ENCODE measurements at regions not wholly inside any gene's neighbourhood (a gene's known extent, or its start where the extent isn't known, plus 50 kb on each side); places are given as distances from the start of the nearest gene placed in this dataset.
A peak's percentile ranks its signal among the peaks of the same experiment; 100 is the strongest.

- DNase-seq: no peak
- H3K27me3 ChIP-seq: no peaks in the 10 kb centered on the region
- H3K27ac ChIP-seq: peak overlapping the region in 1 of 4 donors; percentile 43
- TF ChIP-seq POLR2A (IDR thresholded peaks at IDR 0.05) (no peak), CTCF (IDR thresholded peaks at IDR 0.05) (no peak)
- H3K36me3 ChIP-seq: no peaks in the 10 kb centered on the region
- intact Hi-C loops (cut with DNase I): no loop called here
- H3K9me3 ChIP-seq: no peaks in the 10 kb centered on the region
- no peak overlapping the region for H3K4me3 ChIP-seq
- WGBS, 2 donors: 64 to 72% methylated on average over 11 of the region's 11 CpGs
- no peaks in the 10 kb centered on the region for H3K4me1 ChIP-seq
Measured at GRCh38 chr2:7670905-7671641, 753.9 kb downstream of the RNF144A start.

GRCh38 chr2:7672027-7672684, 754.9 kb downstream of the RNF144A start:
- intact Hi-C loops (cut with DNase I): no loop called here
- no peak overlapping the region for H3K27ac ChIP-seq
- no peaks in the 10 kb centered on the region for H3K36me3 ChIP-seq
- H3K27me3 ChIP-seq: no peaks in the 10 kb centered on the region
- H3K4me3 ChIP-seq: no peak overlapping the region
- no peaks in the 10 kb centered on the region for H3K4me1 ChIP-seq
- peak; percentile 24 to 81 (median 60) for TF ChIP-seq CTCF (IDR thresholded peaks at IDR 0.05)
- no peak for TF ChIP-seq POLR2A (IDR thresholded peaks at IDR 0.05)
- no peaks in the 10 kb centered on the region for H3K9me3 ChIP-seq
- WGBS, 2 donors: 62 to 68% methylated on average over 6 of the region's 8 CpGs
- no peak for DNase-seq

GRCh38 chr2:7672685-7673071, 755.5 kb downstream of the RNF144A start:
- WGBS, 2 donors: 84 to 89% methylated on average over 3 to 5 of the region's 5 CpGs
- no peak for DNase-seq
- H3K4me3 ChIP-seq: no peak overlapping the region
- intact Hi-C loops (cut with DNase I): no loop called here
- H3K27ac ChIP-seq: no peak overlapping the region
- no peak for TF ChIP-seq POLR2A (IDR thresholded peaks at IDR 0.05)
- TF ChIP-seq CTCF (IDR thresholded peaks at IDR 0.05): no peak
- H3K36me3 ChIP-seq: no peaks in the 10 kb centered on the region
- no peaks in the 10 kb centered on the region for H3K27me3 ChIP-seq
- H3K4me1 ChIP-seq: no peaks in the 10 kb centered on the region
- no peaks in the 10 kb centered on the region for H3K9me3 ChIP-seq

- intact Hi-C loops (cut with DNase I): no loop called here
- H3K27me3 ChIP-seq: no peaks in the 10 kb centered on the region
Measured at GRCh38 chr2:7673101-7673500, 755.9 kb downstream of the RNF144A start.

More at GRCh38 chr2:7673101-7673500, 755.9 kb downstream of the RNF144A start:
- DNase-seq: no peak
- Histone ChIP-seq H3K4me3 (no peak overlapping the region), H3K36me3 (no peaks in the 10 kb centered on the region), H3K9me3 (no peaks in the 10 kb centered on the region), H3K4me1 (no peaks in the 10 kb centered on the region), H3K27ac (no peak overlapping the region)
- TF ChIP-seq CTCF (IDR thresholded peaks at IDR 0.05): no peak
- no peak for TF ChIP-seq POLR2A (IDR thresholded peaks at IDR 0.05)
- 65 to 67% methylated on average over 5 of the region's 5 CpGs for WGBS, 2 donors
